Stimulated activated CD4-positive, alpha-beta T cell treated with anti-CD3 and anti-CD28 coated beads, Interleukin-2, amount 100 ng/mL, for 4 hours (primary cell): ENCODE measurements at regions not wholly inside any gene's neighbourhood (a gene's known extent, or its start where the extent isn't known, plus 50 kb on each side); places are given as distances from the start of the nearest gene placed in this dataset.

Experiments used
- DNase-seq: peaks from one replicate; pipeline ENCODE4 v3.0.0-alpha.2; 2020; ENCODE audit warnings: low read depth

- no peak for DNase-seq
Measured at GRCh38 chr22:19574247-19574646, 50.0 kb upstream of the CLDN5 start.

GRCh38 chr22:19576460-19577421 is 52.5 kb upstream of the CLDN5 start:
- DNase-seq = peak; percentile 58

GRCh38 chr22:19577422-19577966 is 53.3 kb upstream of the CLDN5 start:
- no peak for DNase-seq

DNA sequence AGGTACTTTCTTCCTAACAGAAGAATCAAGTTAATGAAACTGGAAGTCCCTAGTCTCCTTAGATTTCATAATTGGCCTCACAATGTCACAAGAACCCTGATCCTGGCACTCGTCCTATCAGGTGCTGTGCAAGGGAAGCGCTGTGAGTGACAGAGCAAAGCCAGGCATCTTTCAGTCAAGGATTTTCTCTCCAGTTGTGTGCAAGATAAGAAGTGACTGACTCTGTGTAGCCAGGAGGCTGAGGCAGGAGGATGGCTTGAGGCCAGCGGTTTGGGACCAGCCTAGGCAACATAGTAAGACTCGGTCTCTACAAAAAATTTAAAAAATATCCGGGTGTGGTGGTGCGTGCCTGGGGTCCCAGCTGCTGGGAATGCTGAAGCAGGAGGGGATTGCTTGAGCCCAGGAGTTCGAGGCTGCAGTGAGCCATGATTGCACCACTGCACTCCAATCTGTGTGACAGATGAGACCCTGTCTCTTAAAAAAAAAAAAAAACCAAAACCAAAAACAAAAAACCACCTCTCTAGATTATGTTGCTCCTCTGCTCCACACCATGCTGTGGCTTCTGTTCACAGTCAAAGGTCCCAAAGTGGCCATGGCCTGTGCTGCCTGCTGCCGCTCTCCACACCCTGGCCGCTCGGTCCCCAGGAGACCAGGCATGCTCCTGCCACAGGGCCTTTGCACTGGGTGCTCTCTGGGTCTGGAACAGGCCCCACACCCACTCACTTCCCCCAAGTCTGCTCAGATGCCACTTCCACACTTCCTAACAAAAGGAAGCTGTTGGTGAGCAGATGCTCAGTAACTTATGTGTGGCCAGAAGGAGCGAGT is 54.2 kb upstream of the CLDN5 start:
- DNase-seq = no peak

GRCh38 chr22:19579115-19579811 is 55.1 kb upstream of the CLDN5 start:
- DNase-seq = no peak

GRCh38 chr22:19579880-19580279 is 55.7 kb upstream of the CLDN5 start:
- no peak for DNase-seq

- no peak for DNase-seq
Measured at GRCh38 chr22:19580291-19580890, 56.2 kb upstream of the CLDN5 start.

- no peak for DNase-seq
Measured at GRCh38 chr22:19582033-19582693, 58.0 kb upstream of the CLDN5 start.

- DNase-seq = no peak
Measured at GRCh38 chr22:19586922-19587684, 62.9 kb upstream of the CLDN5 start.

DNA sequence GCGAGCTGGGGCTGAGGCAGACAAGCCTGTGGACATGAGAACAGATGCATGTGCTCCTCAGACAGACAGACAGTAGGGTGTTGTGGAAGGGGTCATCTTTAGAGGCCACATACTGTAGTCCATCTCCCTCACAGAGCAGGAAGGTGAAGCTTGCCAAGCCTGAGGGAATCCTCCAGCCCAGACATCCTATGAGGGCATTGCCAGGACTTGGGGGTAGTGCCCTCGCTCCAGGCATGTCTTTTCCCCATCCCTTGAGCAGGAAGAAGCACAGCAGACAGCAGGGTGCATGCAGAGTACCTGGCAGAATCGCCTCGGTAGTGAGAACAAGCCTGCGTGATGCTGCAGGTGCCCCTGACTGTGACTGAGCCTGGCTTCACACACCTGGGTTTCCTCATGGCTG is 66.5 kb upstream of the CLDN5 start:
- no peak for DNase-seq

DNA sequence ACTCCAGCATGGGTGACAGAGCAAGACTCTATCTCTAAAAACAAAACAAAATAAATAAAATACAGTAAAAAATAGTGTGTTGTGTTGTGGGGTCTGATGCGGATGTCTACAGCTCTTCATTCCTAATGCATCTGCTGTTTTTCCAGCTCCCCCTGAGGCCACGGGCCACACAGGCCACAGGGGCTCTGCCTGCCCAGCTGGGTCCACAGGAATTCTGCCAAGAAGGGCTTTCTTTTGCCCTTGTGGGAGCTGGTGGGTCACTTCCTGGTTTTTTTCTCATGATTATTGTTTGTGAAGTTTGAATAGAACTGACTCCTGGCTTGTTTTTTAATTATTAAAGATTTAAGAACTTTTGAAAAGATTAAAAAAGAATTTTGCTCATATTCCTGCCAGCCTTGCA is 67.4 kb upstream of the CLDN5 start:
- DNase-seq = no peak

- DNase-seq = no peak
Measured at GRCh38 chr22:19592464-19592863, 68.3 kb upstream of the CLDN5 start.

GRCh38 chr22:19593991-19594569 is 69.9 kb upstream of the CLDN5 start:
- no peak for DNase-seq

- DNase-seq = no peak
Measured at GRCh38 chr22:19595532-19595931, 71.3 kb upstream of the CLDN5 start.

- DNase-seq = no peak
Measured at GRCh38 chr22:19596680-19597398, 72.6 kb upstream of the CLDN5 start.

DNA sequence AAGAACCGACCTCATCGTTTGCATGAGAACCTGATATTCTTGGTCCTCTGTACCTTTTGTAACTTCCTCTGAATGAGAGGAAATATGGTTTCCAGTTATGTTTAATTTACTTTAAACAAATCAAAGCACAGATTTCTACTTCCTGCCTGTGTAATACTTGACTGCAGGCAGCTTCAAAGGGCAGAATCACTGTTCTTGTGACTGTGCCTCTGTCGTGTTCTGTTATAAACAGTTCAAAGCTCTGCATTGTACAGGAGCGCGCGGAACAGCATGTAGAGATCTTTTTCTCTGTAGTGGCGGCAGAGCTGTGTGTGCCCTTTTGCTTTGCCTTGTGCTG is 73.2 kb upstream of the CLDN5 start:
- peak; percentile 22 for DNase-seq

GRCh38 chr22:19598054-19598855 is 74.0 kb upstream of the CLDN5 start:
- no peak for DNase-seq

DNA sequence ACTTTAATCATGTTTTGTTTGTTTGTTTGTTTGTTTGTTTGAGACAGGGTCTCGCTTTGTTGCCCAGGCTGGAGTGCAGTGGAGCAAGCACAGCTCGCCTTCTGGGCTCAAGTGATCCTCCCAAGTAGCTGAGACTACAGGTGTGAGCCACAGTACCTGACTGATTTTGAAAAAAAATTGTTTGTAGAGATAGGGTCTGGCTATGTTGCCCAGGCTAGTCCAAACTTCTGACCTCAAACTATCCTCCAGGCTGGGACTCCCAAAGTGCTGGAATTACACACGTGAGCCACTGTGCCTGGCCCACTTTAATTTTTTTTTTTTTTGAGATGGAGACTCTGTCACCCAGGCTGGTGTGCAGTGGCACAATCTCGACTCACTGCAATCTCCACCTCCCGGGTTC is 74.8 kb upstream of the CLDN5 start:
- no peak for DNase-seq
